ENCODE measurements at regions not wholly inside any gene's neighbourhood (a gene's known extent, or its start where the extent isn't known, plus 50 kb on each side); places are given as distances from the start of the nearest gene placed in this dataset.

DNA sequence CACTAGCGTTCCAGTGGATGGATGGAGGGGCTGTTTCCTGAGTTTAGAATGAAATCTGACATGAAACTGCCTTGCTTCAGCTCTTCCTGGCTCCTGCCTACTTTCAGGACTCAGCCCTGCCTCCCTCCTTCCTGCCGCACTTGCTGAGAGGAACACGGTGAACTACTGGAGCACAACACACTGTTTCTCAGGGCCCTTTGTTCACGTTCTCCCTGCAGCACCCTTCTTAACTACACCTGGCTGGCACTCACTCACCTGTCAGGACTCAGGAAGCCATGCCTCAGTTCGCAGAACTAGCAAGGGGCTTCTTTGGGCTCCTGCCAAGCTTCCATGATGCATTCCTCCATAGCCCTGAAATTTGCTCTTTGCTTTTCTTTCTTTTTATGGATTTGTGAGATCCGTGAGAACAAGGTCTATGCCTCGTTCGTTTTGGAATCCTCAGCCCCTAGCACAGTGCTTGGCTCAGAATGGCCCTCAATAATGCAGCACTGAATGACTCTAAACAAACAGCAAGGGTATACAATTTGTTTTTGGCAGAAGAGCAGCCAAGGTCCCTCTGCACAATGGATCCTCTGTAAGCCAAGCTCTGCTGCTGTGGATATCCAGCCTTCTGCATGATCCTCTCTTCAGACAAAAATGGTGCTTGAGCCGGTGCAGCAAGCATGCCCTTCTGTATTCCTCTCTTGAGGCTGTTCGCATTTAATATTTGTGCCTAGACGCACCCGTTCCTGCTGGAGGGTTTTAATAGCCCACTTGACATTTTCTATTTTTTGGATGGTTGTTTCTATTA is 357.0 kb downstream of the TSN start:
- no peak for TF ChIP-seq ZNF274 (IDR thresholded peaks at IDR 0.05; ENCODE audit: low read depth, low read length)
- H3K4me3 ChIP-seq (ENCODE audit: low read length): no peak overlapping the region

DNA sequence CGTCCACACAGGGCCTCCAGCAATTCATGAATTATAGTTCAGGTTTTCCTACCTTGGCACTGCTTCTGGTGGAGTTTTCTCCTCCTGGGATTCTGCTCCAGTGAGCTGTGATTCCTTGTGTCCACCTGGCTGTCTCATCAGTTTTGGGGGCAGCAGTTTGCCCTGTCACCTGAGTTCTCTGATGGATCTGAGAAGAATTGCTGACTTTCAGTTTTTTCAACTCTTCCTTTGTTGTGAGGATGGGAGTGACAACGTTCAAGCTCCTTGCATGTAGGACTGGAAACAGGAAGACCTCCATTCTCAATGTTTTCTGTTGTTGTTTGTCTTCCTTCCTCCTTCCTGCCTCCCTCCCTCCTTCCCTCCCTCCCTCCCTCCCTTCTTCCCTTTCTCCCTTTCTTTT is 359.0 kb downstream of the TSN start:
- no peak for TF ChIP-seq ZNF274 (IDR thresholded peaks at IDR 0.05; ENCODE audit: low read depth, low read length)
- no peak overlapping the region for H3K4me3 ChIP-seq (ENCODE audit: low read length)

DNA sequence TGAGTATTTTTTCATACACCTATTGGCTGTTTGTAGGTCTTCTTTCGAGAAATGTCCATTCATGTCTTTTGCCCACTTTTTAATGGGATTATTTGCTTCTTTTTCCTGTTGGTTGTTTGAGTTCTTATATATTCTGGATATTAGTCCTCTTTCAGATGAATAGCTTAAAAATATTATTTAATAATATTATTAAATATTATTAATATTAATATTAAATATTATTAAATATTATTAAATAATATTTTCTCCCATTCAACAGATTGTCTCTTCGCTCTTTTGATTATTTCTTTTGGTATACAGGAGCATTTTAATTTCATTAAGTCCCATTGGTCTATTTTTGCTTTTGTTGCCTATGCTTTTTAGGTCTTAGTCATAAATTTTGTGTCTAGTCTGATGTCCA is 361.9 kb downstream of the TSN start:
- no peak for TF ChIP-seq ZNF274 (IDR thresholded peaks at IDR 0.05; ENCODE audit: low read depth, low read length)
- no peak overlapping the region for H3K4me3 ChIP-seq (ENCODE audit: low read length)

DNA sequence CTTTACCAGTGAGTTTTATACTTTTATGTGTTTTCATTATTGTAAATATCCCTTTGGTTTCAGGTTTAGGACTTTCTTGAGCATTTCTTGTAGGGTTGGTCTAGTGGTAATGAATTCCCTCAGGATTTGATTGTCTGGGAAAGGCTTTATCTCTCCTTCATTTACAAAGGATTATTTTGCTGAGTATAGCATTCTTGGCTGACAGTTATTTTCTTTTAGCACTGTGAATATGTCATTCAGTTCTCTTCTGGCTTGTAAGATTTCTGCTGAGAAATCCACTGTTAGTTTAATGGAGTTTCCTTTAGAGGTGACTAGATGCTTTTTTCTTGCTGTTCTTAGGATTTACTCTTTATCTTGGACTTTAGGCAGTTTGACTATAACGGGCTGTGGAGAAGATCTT is 373.9 kb downstream of the TSN start:
- no peak overlapping the region for H3K4me3 ChIP-seq (ENCODE audit: low read length)
- no peak for TF ChIP-seq ZNF274 (IDR thresholded peaks at IDR 0.05; ENCODE audit: low read depth, low read length)

DNA sequence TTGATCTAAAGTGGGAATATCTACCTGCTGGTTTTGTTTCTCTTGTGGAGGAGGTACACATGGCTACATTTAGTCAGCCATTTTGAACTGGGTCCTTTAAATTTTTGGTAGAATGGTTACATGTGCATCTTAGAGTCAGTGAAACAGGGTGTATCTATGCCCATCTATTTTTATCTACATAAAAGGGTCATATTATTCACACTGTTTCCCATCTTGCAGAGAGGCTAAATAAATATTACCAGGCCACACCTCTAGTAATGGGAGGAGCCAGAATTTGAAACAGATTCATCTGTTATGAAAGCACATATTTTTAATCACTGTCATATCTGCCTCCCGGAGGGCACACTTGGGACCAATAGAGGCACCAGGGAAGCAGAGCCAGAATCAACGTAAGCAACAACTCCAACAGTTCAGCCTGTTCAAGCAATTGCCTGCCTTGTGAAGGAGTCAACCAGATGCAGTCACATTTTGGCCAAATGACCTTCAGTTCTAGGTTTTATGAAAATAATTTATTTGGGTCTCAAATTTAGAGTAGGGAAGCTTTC is 376.8 kb downstream of the TSN start:
- H3K4me3 ChIP-seq (ENCODE audit: low read length): no peak overlapping the region
- no peak for TF ChIP-seq ZNF274 (IDR thresholded peaks at IDR 0.05; ENCODE audit: low read depth, low read length)

DNA sequence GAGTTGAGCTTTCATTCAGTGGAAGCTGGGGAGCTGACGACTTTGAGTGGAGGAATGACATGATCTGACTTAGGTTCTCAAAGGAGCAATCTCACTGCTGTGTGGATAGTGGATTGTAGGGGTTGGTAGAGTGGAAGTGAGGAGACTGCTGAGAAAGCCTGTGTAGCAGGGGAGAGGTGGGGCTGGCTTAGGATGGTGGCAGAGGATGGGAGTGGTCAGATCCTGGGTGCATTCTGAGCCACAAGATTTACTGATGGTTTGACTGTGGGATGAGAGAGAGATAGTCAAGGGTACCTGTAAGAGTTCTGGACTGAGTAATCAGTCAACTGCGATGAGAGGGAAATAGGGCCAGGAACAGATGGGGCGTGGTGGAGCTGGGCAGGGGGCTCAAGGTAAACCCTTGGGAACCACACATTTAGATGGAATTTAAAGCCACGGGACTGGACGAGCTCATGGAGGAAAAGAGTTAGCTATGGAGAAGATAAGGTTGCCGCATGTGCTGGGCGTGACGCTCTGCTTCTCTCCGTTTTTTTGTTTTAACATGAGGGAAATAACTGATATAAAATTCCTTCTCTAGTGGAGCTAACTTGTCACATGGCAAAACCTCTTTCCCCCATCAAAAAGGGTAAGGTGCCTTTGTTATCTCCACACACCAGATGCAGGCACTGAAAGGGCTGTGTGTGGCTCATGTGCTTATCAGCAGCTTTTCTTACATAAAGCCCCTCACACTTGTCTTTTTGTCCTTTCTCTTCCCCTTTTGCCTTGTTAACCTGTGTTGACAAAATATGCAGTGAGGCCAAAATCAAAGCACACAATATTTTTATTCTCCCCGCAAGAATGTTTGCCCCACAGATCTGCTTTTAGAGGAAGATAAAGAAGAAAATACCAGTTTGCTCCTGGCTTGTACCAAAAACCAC is 379.8 kb downstream of the TSN start:
- TF ChIP-seq ZNF274 (IDR thresholded peaks at IDR 0.05; ENCODE audit: low read depth, low read length): no peak
- H3K4me3 ChIP-seq (ENCODE audit: low read length): no peak overlapping the region

DNA sequence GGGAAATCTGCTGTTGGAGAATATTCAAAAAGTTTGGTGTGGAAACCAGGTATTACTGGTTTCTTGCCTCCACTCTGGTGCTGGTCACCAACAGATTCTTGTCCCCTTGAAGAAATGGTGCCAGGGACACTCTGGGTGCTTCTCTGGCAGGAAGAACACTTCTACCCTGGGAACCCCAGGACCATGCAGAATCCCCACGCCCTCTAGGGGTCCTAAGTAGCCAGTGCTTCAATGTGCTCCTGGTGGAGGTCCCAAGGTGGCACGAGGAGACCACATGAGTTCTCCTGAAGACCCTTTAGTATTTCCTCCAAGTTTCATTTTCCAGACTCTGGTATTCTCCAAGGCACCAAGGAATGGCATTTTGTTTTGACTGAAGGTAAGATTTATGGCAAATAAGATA is 380.6 kb downstream of the TSN start:
- TF ChIP-seq ZNF274 (IDR thresholded peaks at IDR 0.05; ENCODE audit: low read depth, low read length): no peak

DNA sequence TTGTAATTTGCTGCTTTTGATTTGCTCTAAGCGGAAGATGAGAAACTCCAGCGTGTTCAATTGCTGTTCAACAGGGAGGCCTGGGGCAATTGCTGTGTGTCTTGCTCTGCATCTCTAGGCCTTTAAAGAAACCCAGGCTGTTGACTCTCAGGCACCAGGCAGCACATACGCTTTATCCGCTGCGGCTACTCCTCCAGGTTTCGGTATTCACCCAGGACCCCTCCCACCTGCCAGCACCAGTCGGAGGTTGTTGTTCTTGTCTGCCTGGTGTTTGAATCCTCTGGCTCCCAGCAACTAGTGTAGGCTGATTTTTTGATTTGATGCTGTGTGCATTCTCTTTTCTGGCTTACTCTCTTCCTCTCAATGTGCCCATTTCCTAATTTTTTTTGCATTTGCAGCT is 383.1 kb downstream of the TSN start:
- TF ChIP-seq ZNF274 (IDR thresholded peaks at IDR 0.05; ENCODE audit: low read depth, low read length): no peak
- H3K4me3 ChIP-seq (ENCODE audit: low read length): no peak overlapping the region

More for the DNA sequence above, 380.6 kb downstream of the TSN start:
- no peak overlapping the region for H3K4me3 ChIP-seq (ENCODE audit: low read length)

DNA sequence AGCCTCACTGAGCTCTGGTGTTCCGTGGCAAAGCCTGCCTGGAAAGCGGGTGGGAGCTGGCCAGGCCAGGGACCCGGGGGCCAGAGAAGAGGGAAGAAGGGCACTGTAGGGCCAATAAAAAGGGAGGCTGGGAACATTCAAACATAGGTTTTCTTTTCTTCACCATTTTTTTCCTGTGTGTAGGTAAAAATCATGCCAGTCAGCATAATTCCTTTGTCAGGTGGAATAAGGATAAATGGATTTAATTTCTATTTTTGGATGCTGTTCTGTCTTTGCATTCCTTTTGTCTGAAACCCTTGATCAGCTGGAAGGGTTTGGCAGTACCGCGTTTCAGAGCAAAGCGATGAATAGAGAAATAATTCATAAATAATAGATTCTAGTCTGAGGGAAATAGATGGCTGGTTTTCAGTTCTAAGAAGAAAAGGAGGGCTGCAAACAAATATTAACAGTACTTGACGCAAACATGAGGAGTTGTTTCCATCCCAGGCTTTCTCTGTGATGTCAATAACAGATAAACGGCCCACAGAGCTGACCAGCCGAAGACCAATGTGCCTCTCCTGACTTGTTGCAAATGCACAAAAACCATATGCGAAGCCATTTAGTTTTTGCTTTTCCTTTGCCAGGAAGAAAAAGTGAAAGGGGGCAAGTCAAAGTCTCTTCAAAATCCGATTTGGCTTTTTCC is 384.4 kb downstream of the TSN start:
- TF ChIP-seq ZNF274 (IDR thresholded peaks at IDR 0.05; ENCODE audit: low read depth, low read length): no peak
- H3K4me3 ChIP-seq (ENCODE audit: low read length): no peak overlapping the region

DNA sequence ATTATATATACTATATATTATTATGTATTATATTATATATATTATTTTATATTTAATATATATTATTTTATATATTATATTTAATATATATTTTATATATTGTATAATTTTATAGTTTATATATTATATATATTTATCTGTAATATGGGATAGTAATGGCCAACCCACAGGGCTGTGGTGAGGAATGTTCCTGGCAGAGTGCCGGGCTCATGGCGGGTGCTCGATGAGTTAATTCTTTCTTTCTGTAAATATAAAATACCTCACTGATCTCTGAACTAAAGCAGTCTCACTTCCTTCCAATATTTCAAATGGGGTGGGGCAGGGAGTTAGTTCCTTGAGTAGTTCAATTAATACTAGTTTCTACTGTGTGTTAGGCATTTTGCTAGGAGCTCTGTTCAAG is 389.4 kb downstream of the TSN start:
- H3K4me3 ChIP-seq (ENCODE audit: low read length): no peak overlapping the region
- TF ChIP-seq ZNF274 (IDR thresholded peaks at IDR 0.05; ENCODE audit: low read depth, low read length): no peak

DNA sequence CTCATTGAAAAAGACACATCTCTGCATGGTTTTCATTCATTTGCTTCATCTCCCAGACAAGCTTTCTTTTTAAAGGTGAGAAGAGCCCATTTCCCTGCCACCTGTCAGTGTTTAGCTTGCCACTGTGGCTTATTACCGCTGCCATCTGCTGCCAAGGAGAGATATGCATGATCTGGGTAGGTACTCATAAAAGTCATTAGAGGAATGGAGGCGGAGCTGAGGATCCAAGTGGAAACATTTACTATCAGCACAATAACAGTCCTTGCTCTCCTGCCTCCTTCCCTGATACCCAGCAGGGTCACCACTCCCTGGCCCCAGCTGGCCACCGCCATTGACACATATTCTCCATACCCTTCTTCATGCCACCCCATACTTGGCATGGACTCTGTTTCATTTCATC is 390.4 kb downstream of the TSN start:
- no peak for TF ChIP-seq ZNF274 (IDR thresholded peaks at IDR 0.05; ENCODE audit: low read depth, low read length)
- H3K4me3 ChIP-seq (ENCODE audit: low read length): no peak overlapping the region

DNA sequence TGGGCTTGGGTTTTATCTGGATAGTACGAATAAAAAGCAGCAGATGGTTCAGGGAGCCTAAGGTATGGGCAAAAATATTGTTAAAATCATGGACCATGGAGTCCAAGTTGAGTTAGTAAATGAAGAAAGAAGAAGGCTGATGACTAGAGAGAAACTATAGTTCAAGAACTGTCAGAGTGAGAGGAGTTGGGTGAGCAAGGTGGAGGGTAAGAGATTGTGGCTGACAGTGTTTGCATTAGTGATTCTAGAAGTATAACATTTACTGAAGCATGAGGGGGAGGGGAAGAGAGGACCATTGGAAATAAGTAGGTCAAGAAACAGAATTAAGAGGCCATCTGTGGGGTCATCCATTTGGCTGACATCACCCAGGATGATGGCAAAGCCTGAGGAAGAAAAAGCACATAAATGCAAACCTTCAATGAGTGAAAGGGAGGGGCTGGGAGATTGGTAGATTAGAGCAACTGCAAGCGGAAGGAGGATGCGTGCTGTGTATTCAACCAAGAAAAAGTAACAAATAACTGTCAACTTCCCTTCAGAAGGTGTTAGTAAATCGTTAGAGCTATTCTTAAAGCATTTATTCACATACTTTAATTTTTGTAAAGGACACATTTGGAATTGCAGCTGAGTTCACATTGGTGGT is 392.8 kb downstream of the TSN start:
- TF ChIP-seq ZNF274 (IDR thresholded peaks at IDR 0.05; ENCODE audit: low read depth, low read length): no peak
- H3K4me3 ChIP-seq (ENCODE audit: low read length): no peak overlapping the region

DNA sequence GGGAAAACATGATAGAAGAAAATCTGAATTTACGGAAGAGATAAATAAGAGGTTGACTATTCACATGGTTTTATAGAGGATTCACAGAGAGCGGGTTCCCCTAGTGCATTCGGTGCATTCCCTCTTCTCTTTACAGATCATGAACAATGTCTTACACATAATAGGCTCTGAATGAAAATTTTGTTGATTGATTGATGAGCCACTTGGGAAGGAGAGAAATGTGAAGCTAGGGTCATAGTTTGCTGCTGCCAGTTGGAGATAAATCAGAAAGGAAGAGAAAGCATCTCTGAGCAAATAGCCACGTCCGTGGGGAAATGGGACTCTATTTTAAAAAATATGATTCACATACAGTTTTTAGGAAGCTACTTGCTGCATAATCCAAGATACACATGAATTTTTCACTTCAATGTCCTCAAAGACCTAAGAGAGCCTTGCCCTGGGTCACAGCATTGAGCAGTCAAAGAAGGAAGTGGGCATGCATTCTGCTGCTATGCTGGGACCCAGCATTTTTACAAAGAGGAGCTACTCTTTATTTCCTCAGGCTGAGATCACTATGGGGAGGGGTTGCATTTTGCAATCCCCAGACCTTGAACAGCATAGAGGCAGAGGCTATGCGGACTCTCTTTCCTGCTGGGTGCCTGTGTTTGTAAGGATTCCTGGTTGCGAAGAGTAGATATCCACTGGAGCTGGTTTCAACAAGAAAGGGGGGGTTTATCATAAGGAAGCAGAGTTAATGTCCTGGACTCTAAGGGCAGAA is 395.3 kb downstream of the TSN start:
- no peak overlapping the region for H3K4me3 ChIP-seq (ENCODE audit: low read length)

More for the DNA sequence above, 395.3 kb downstream of the TSN start:
- TF ChIP-seq ZNF274 (IDR thresholded peaks at IDR 0.05; ENCODE audit: low read depth, low read length): no peak
